PC-9 (cell line): ENCODE measurements at regions not wholly inside any gene's neighbourhood (a gene's known extent, or its start where the extent isn't known, plus 50 kb on each side); places are given as distances from the start of the nearest gene placed in this dataset.

ENCODE experiments used
- CTCF ChIP-seq: fragments of 200-600 bp; sonication (generic); conservative IDR thresholded peaks from 2 replicates; pipeline ENCODE4 v1.6.1; 2017; ENCODE audit warnings: mixed run types, antibody characterized with exemption, mild to moderate bottlenecking, moderate library complexity
- EZH2 ChIP-seq: fragments of 200-600 bp; sonication (generic); IDR thresholded peaks from 2 replicates; pipeline ENCODE4 v1.8.0; 2017; ENCODE audit warnings: antibody characterized with exemption, low read depth

- no peak for TF ChIP-seq CTCF
- no peak for TF ChIP-seq EZH2
Observed at GRCh38 chr12:41979574-41979973, 165.1 kb downstream of the GXYLT1 start.
